ENCODE measurements at regions not wholly inside any gene's neighbourhood (a gene's known extent, or its start where the extent isn't known, plus 50 kb on each side); places are given as distances from the start of the nearest gene placed in this dataset.
"Not testable (repeated sequence)": the region's sequence is repeated elsewhere in the genome, so short reads cannot be mapped to it uniquely, and the experiment has no call there.

- no peak for DNase-seq
Measured at GRCh38 chrX:63581906-63582305, 203.1 kb downstream of the ARHGEF9 start.

DNA sequence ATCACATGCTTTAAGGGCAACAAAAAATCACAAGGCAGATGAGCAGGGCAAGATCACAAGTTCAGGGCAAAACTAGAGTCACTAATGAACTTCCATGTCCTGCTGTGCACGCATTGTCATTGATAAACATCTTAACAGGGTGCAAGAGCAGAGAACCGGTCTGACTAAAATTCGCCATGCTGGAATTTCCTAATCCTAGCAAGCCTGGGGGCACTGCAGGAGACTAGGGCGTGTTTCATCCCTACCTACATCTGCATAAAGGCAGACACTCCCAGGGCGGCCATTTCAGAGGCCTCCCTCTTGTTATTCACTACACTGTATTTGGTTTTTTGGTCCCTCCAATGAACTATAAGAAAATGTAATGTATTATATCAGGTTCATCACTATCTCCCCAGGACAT, 203.6 kb downstream of the ARHGEF9 start:
- DNase-seq = no peak

DNA sequence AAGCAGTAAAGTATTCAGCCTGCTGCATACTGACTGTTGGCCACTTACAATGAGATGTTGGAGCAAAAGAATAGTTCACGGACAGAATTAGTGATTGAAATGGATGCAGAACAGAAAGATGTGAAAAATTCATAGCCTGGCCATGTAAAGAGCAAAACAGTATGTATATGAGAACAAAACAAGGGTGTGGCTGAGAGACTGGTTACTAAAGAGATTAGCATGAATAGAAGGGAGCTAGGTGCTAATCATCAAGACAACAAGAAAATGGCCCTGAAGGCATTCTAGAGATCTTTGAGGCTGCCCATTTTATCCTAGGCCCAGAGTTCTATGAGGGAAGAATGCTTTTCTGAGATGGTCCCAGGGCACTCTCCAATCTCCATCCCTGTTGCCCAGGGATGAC, 208.5 kb downstream of the ARHGEF9 start:
- DNase-seq = no peak

DNA sequence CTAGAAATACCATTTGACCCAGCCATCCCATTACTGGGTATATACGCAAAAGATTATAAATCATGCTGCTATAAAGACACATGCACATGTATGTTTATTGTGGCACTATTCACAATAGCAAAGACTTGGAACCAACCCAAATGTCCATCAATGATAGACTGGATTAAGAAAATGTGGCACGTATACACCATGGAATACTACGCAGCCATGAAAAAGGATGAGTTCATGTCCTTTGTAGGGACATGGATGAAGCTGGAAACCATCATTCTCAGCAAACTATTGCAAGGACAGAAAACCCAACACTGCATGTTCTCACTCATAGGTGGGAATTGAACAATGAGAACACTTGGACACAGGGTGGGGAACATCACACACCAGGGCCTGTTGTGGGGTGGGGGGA, 209.3 kb downstream of the ARHGEF9 start:
- not testable (repeated sequence) for DNase-seq

- DNase-seq = no peak
Measured at GRCh38 chrX:63566856-63567255, 215.7 kb upstream of the SPIN4 start.

- no peak for DNase-seq
Measured at GRCh38 chrX:63561425-63561824, 210.3 kb upstream of the SPIN4 start.

- peak; percentile 12 to 64 (median 24) for DNase-seq
Measured at GRCh38 chrX:63560601-63561218, 209.6 kb upstream of the SPIN4 start.

- DNase-seq = no peak
Measured at GRCh38 chrX:63551856-63552255, 200.7 kb upstream of the SPIN4 start.

GRCh38 chrX:63530654-63531053, 179.5 kb upstream of the SPIN4 start:
- DNase-seq = no peak

DNA sequence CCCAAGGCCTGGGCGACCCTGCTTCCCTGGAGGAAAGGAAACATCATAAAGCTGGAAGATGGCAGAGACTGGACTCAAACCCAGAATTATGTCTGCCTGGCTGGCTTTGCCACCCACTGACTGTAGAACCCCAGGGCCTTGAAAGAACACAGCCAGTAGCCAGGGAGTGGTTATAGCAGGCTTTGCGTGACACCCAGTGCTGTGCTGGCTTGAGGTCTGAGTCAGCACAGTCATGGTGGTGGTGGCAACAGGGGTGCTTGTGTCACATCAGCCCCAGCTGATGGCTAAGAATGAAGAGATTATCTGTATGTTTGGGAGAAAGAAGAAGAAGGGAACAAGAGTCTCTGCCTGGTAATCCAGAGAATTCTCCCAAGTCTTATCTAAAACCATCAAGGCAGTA, 178.8 kb upstream of the SPIN4 start:
- DNase-seq = no peak

- DNase-seq = no peak
Measured at GRCh38 chrX:63526863-63527262, 175.7 kb upstream of the SPIN4 start.

GRCh38 chrX:63525491-63525890, 174.4 kb upstream of the SPIN4 start:
- no peak for DNase-seq

DNA sequence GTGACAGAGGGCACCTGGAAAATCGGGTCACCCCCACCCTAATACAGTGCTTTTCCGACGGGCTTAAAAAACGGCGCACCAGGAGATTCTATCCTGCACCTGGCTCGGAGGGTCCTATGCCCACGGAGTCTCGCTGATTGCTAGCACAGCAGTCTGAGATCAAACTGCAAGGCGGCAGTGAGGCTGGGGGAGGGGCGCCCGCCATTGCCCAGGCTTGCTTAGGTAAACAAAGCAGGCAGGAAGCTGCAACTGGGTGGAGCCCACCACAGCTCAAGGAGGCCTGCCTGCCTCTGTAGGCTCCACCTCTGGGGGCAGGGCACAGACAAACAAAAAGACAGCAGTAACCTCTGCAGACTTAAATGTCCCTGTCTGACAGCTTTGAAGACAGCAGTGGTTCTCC, 168.2 kb upstream of the SPIN4 start:
- not testable (repeated sequence) for DNase-seq

GRCh38 chrX:63514569-63515080, 163.5 kb upstream of the SPIN4 start:
- no peak for DNase-seq

GRCh38 chrX:63513825-63514568, 162.9 kb upstream of the SPIN4 start:
- DNase-seq = no peak

DNA sequence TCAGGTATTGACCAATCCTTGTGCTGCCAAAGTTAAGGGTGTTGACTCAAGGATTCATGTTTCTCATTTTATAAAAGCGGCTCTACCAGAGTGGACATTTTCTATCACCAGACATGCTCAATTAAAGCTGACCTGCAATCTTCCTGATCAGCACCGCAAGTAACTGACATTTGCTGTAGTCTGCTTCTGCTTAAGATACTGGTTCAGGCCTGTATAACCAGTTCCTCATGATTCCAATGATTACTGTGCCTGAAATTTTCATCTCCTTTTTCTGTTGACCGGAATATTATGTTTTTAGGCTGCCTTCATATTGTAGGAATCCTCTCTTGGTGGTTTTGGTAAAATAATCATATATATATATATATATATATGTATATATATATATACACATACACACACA, 160.2 kb upstream of the SPIN4 start:
- no peak for DNase-seq

DNA sequence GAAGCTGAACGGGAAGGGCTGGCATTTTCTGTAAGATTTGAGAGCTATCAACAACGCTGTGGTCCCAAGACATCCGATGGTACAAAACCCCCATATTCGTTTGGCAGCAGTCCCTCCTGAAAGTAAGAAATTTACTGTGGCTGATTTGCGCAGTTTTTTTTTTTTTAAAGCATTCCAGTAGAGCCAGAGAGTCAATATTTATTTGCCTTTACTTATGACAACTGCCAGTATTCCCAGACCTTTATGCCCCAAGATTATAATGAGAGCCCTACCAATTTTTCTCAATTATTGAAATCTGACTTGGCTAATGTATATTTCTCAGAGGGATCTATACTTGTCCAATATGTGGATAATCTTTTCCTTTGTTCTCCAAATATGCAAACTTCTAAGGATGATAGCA, 157.5 kb upstream of the SPIN4 start:
- DNase-seq = no peak

- peak in 1 of 5 donors; percentile 2 for DNase-seq
Measured at GRCh38 chrX:63506320-63506719, 155.2 kb upstream of the SPIN4 start.

DNA sequence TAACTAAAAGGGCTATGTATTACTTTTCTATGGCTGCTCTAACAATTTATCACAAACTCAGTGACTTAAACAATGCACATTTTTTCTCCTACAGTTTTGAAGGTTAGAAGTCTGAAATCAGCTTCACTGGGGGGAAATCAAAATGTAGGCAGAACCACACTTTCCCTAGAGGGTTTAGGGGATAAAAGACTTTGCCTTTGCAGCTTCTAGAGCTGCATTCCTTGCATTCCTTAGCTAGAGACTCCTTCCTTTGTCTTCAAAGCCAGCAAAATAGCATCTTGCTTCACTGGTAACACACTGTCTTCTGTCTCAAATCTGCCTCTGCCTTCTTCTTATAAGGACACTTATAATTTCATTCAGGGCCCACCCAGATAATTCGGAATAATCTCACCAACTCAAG, 152.4 kb upstream of the SPIN4 start:
- DNase-seq = no peak

GRCh38 chrX:63488546-63489373, 137.6 kb upstream of the SPIN4 start:
- DNase-seq = no peak

DNA sequence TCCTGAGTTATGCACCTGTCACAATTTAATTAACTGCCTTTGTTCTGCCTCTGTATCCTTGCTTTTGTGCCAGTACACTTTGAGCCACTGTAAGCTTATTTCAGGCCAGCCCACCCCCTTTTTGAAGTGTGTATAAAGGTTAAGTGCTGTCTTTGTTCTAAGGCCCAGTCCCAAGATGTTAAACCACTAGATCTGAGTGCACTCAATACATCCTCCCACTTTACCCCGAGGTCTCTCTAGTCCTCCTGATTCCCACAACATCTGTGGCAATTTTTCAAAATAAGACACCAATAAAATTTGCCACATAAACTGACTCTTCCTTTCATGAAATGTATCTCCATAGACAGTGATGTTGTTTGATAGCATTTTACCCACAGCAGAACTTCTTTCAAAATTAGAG, 124.1 kb upstream of the SPIN4 start:
- no peak for DNase-seq

- DNase-seq = no peak
Measured at GRCh38 chrX:63471004-63471403, 119.9 kb upstream of the SPIN4 start.

DNA sequence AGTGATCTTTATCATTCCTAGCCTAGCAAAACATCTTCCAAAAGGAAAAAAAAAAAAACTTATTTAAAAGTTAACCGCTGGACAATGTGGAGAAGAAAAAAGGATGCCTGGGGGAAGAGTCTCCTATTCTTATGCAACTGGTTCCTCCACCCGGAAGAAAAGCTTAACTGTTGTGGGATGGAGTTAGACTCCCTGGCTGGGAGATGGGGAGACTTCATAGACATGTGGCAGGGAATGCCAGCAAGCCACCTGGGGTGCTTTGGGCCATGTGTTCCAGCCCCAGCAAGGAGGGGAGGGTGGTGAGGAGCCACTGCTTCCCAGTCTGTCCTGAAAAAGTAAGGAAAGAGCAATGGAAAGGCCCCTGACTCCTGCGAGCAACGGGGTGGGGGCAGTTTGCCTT, 119.4 kb upstream of the SPIN4 start:
- DNase-seq = no peak

GRCh38 chrX:63466690-63467089, 115.6 kb upstream of the SPIN4 start:
- DNase-seq = no peak
